Keratinocyte (primary cell): ENCODE measurements at regions not wholly inside any gene's neighbourhood (a gene's known extent, or its start where the extent isn't known, plus 50 kb on each side); places are given as distances from the start of the nearest gene placed in this dataset.

Experiments
- DNase-seq: peaks from one replicate; pipeline ENCODE4 v3.0.0-alpha.2; 2011; ENCODE audit warnings: low read depth, missing footprints, low spot score
- FAIRE-seq: peaks from 2 replicates; lab custom pipeline; 2011; peaks lifted over from hg19 to GRCh38; lab: Jason Lieb, UNC
- H2AFZ ChIP-seq: 2 replicates; pipeline ENCODE4 v1.6.0; 2012; ENCODE audit warnings: low read length, control low read depth, inconsistent platforms; ENCODE audit not compliant: control insufficient read depth
- H3K27ac ChIP-seq: 2 replicates; pipeline ENCODE4 v1.5.1; 2011; ENCODE audit warnings: low read length; ENCODE audit not compliant: control insufficient read depth, insufficient read depth
- H3K27me3 ChIP-seq: 3 replicates; pipeline ENCODE4 v1.6.0; 2011; ENCODE audit warnings: low read length; ENCODE audit not compliant: control insufficient read depth, insufficient read depth; ENCODE audit errors: extremely low read depth
- H3K36me3 ChIP-seq, 2 experiments: 2 replicates in 1 of 2; 3 replicates in 1 of 2; pipeline ENCODE4 v1.5.1; 2011; ENCODE audit warnings: low read length in 2 of 2, mild to moderate bottlenecking in 1 of 2; ENCODE audit not compliant: control insufficient read depth in 2 of 2, insufficient read depth in 2 of 2; ENCODE audit errors: extremely low read depth in 1 of 2
- H3K4me1 ChIP-seq: 3 replicates; pipeline ENCODE4 v1.5.1; 2011; ENCODE audit warnings: low read length; ENCODE audit not compliant: control insufficient read depth, insufficient read depth; ENCODE audit errors: extremely low read depth
- H3K4me2 ChIP-seq: 3 replicates; pipeline ENCODE4 v1.6.0; 2011; ENCODE audit warnings: low read depth, low read length; ENCODE audit not compliant: control insufficient read depth, insufficient read depth; ENCODE audit errors: extremely low read depth
- H3K4me3 ChIP-seq, 3 experiments: fragments of 200-600 bp in 1 of 3; sonication (generic) in 1 of 3; 2 replicates in 2 of 3; 3 replicates in 1 of 3; pipeline ENCODE4 v1.5.1; 2011 to 2016; ENCODE audit warnings: low read length in 3 of 3, mild to moderate bottlenecking in 3 of 3, control low read depth in 2 of 3, inconsistent platforms in 1 of 3, low read depth in 1 of 3, mixed read lengths in 1 of 3, mixed run types in 1 of 3, moderate library complexity in 1 of 3; ENCODE audit not compliant: control insufficient read depth in 2 of 3, insufficient read depth in 2 of 3; ENCODE audit errors: extremely low read depth in 1 of 3
- H3K79me2 ChIP-seq: 2 replicates; pipeline ENCODE4 v1.6.0; 2012; ENCODE audit warnings: low read length; ENCODE audit not compliant: control insufficient read depth, insufficient read depth
- H3K9ac ChIP-seq: 3 replicates; pipeline ENCODE4 v1.6.0; 2011; ENCODE audit warnings: low read length; ENCODE audit not compliant: control insufficient read depth, insufficient read depth; ENCODE audit errors: extremely low read depth
- H3K9me1 ChIP-seq: 3 replicates; pipeline ENCODE4 v1.6.0; 2011; ENCODE audit warnings: low read length; ENCODE audit not compliant: control insufficient read depth, insufficient read depth; ENCODE audit errors: extremely low read depth
- H3K9me3 ChIP-seq: 2 replicates; pipeline ENCODE4 v1.5.1; 2012; ENCODE audit warnings: low read depth, low read length; ENCODE audit not compliant: control insufficient read depth
- H4K20me1 ChIP-seq: 3 replicates; pipeline ENCODE4 v1.6.0; 2011; ENCODE audit warnings: low read length; ENCODE audit not compliant: control insufficient read depth, insufficient read depth; ENCODE audit errors: extremely low read depth
- EZH2 ChIP-seq: IDR thresholded peaks from one replicate; pipeline ENCODE4 v1.6.1; 2012; ENCODE audit warnings: inconsistent platforms, mild to moderate bottlenecking, low read length, moderate library complexity
- dilution Hi-C: fragments of 300-500 bp; cut with MboI; formaldehyde crosslinking; loops from one replicate; pipeline ENCODE4 v1.7.0; 2020; ENCODE audit warnings: low sequenced_read_pairs; ENCODE audit not compliant: extremely low pct_ligation_motif_present
- TF ChIP-seq, protein P1 (sequence below), 3 experiments: IDR thresholded peaks in 1 of 3; conservative IDR thresholded peaks in 1 of 3; optimal IDR thresholded peaks in 1 of 3; 2 replicates in 2 of 3; 3 replicates in 1 of 3; pipeline versions ENCODE3 to v1.5.1; 2011; ENCODE audit warnings: low read length in 3 of 3, mild to moderate bottlenecking in 3 of 3, moderate library complexity in 2 of 3, control low read depth in 1 of 3, inconsistent platforms in 1 of 3; ENCODE audit not compliant: insufficient read depth in 2 of 3; ENCODE audit errors: extremely low read depth in 1 of 3

DNA sequence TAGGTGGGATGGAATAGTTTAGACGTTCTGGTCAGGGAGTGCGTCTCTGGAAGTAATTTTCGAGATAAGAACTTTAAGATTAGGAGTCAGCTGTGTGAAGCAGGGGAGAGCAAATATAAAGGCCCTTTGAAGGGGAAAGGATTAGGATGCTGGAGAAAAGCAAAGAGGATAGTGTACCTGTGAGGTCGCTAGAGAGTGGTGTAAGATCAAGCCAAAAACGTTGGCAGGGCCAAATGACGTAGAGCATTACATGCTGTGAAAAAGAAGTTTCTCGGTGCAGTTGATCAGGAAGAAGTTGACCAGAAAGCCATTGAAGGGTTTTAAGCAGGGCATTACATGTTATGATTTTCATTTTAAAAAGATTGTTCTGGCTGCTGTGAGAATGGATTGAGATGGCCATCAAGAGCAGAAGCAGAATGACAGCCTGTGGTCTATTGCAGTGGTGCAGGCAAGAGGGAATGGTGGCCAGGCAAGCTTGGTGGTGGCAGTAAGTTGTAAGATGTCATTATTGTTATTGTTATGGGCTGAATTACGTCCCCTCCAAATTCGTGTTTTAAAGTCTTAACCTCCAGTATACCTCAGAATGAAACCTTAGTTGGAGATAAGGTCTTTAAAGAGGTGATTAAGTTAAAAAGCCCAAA is 113.6 kb upstream of the KIF26B start:
- Histone ChIP-seq H3K9ac (no peak overlapping the region), H4K20me1 (no peaks in the 10 kb centered on the region), H3K9me1 (no peaks in the 10 kb centered on the region), H3K4me3 (no peak overlapping the region), H3K27ac (no peak overlapping the region), H3K27me3 (no peaks in the 10 kb centered on the region), H3K9me3 (no peaks in the 10 kb centered on the region), H3K36me3 (no peaks in the 10 kb centered on the region), H2AFZ (no peak overlapping the region), H3K4me2 (no peak overlapping the region), H3K4me1 (no peaks in the 10 kb centered on the region), H3K79me2 (no peaks in the 10 kb centered on the region)
- dilution Hi-C loops: loop anchor here (10.0 to 25.0 kb wide), 2 partner anchors 186 to 429 kb away; no protein-coding TSS in a partner anchor
- no peak for TF ChIP-seq EZH2
- TF ChIP-seq, protein P1, sequence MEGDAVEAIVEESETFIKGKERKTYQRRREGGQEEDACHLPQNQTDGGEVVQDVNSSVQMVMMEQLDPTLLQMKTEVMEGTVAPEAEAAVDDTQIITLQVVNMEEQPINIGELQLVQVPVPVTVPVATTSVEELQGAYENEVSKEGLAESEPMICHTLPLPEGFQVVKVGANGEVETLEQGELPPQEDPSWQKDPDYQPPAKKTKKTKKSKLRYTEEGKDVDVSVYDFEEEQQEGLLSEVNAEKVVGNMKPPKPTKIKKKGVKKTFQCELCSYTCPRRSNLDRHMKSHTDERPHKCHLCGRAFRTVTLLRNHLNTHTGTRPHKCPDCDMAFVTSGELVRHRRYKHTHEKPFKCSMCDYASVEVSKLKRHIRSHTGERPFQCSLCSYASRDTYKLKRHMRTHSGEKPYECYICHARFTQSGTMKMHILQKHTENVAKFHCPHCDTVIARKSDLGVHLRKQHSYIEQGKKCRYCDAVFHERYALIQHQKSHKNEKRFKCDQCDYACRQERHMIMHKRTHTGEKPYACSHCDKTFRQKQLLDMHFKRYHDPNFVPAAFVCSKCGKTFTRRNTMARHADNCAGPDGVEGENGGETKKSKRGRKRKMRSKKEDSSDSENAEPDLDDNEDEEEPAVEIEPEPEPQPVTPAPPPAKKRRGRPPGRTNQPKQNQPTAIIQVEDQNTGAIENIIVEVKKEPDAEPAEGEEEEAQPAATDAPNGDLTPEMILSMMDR (optimal IDR thresholded peaks at IDR 0.05 in 1 of 3, IDR thresholded peaks at IDR 0.05 in 1 of 3, conservative IDR thresholded peaks at IDR 0.05 in 1 of 3; ENCODE audit: extremely low read depth in 1 of 3, insufficient read depth in 2 of 3, low read length in 3 of 3): no peak
- FAIRE-seq (no peak), DNase-seq (no peak)

DNA sequence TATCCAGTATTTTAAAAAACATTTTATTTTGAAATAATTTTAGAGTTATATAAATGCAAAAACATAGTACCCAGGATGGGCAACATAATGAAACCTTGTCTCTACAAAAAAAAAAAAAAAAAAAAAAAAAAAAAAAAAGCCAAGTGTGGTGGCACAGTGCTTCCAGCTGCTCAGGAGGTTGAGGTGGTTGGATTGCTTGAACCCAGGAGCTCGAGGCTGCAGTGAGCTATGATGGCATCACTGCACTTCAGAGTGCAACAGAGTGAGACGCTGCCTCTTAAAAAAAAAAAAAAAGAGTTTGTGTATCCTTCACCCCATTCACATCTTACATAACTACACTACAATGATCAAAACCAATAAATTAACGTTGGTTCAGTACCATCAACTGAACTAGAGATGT is 115.6 kb upstream of the KIF26B start:
- Histone ChIP-seq H3K4me3 (no peak overlapping the region), H3K9ac (no peak overlapping the region), H3K9me1 (no peaks in the 10 kb centered on the region), H3K4me2 (no peak overlapping the region), H3K27ac (no peak overlapping the region), H3K36me3 (no peaks in the 10 kb centered on the region), H3K79me2 (no peaks in the 10 kb centered on the region), H2AFZ (no peak overlapping the region), H3K27me3 (no peaks in the 10 kb centered on the region), H4K20me1 (no peaks in the 10 kb centered on the region), H3K9me3 (no peaks in the 10 kb centered on the region), H3K4me1 (no peaks in the 10 kb centered on the region)
- TF ChIP-seq, protein P1 (optimal IDR thresholded peaks at IDR 0.05 in 1 of 3, IDR thresholded peaks at IDR 0.05 in 1 of 3, conservative IDR thresholded peaks at IDR 0.05 in 1 of 3; ENCODE audit: extremely low read depth in 1 of 3, insufficient read depth in 2 of 3, low read length in 3 of 3): no peak
- no peak for TF ChIP-seq EZH2
- FAIRE-seq (no peak), DNase-seq (no peak)
- dilution Hi-C loops: loop anchor here (25.0 kb wide), 1 partner anchor 427 kb away; no protein-coding TSS in a partner anchor
